ENCODE measurements at regions not wholly inside any gene's neighbourhood (a gene's known extent, or its start where the extent isn't known, plus 50 kb on each side); places are given as distances from the start of the nearest gene placed in this dataset.

GRCh38 chr7:155191137-155191536, 106.5 kb upstream of the INSIG1 start:
- H3K27me3 ChIP-seq (replicated peaks; ENCODE audit: control insufficient read depth, insufficient read depth, low read length) = no peaks in the 10 kb centered on the region
- TF ChIP-seq CTCF (IDR thresholded peaks at IDR 0.05; ENCODE audit: insufficient read depth, low read length, poor library complexity, severe bottlenecking) = no peak
- no peak for DNase-seq (ENCODE audit: extremely low read depth, insufficient read length)
- H3K36me3 ChIP-seq (ENCODE audit: control insufficient read depth, insufficient read depth, low read length) = no peaks in the 10 kb centered on the region
- no peak overlapping the region for H3K4me3 ChIP-seq (replicated peaks; ENCODE audit: low read depth, low read length)

- TF ChIP-seq CTCF (IDR thresholded peaks at IDR 0.05; ENCODE audit: insufficient read depth, low read length, poor library complexity, severe bottlenecking) = no peak
- DNase-seq (ENCODE audit: extremely low read depth, insufficient read length) = no peak
- no peaks in the 10 kb centered on the region for H3K36me3 ChIP-seq (ENCODE audit: control insufficient read depth, insufficient read depth, low read length)
- H3K4me3 ChIP-seq (replicated peaks; ENCODE audit: low read depth, low read length) = no peak overlapping the region
- no peaks in the 10 kb centered on the region for H3K27me3 ChIP-seq (replicated peaks; ENCODE audit: control insufficient read depth, insufficient read depth, low read length)
Observed at GRCh38 chr7:155191901-155192478, 105.7 kb upstream of the INSIG1 start.

GRCh38 chr7:155192961-155193640, 104.6 kb upstream of the INSIG1 start:
- H3K4me3 ChIP-seq (replicated peaks; ENCODE audit: low read depth, low read length) = no peak overlapping the region
- DNase-seq (ENCODE audit: extremely low read depth, insufficient read length) = no peak
- TF ChIP-seq CTCF (IDR thresholded peaks at IDR 0.05; ENCODE audit: insufficient read depth, low read length, poor library complexity, severe bottlenecking) = no peak
- no peaks in the 10 kb centered on the region for H3K36me3 ChIP-seq (ENCODE audit: control insufficient read depth, insufficient read depth, low read length)
- H3K27me3 ChIP-seq (replicated peaks; ENCODE audit: control insufficient read depth, insufficient read depth, low read length) = no peaks in the 10 kb centered on the region

GRCh38 chr7:155193716-155194115, 104.0 kb upstream of the INSIG1 start:
- no peaks in the 10 kb centered on the region for H3K27me3 ChIP-seq (replicated peaks; ENCODE audit: control insufficient read depth, insufficient read depth, low read length)
- H3K36me3 ChIP-seq (ENCODE audit: control insufficient read depth, insufficient read depth, low read length) = no peaks in the 10 kb centered on the region
- TF ChIP-seq CTCF (IDR thresholded peaks at IDR 0.05; ENCODE audit: insufficient read depth, low read length, poor library complexity, severe bottlenecking) = no peak
- no peak overlapping the region for H3K4me3 ChIP-seq (replicated peaks; ENCODE audit: low read depth, low read length)
- no peak for DNase-seq (ENCODE audit: extremely low read depth, insufficient read length)

- H3K4me3 ChIP-seq (replicated peaks; ENCODE audit: low read depth, low read length) = no peak overlapping the region
- no peak for DNase-seq (ENCODE audit: extremely low read depth, insufficient read length)
- no peaks in the 10 kb centered on the region for H3K36me3 ChIP-seq (ENCODE audit: control insufficient read depth, insufficient read depth, low read length)
- no peaks in the 10 kb centered on the region for H3K27me3 ChIP-seq (replicated peaks; ENCODE audit: control insufficient read depth, insufficient read depth, low read length)
- TF ChIP-seq CTCF (IDR thresholded peaks at IDR 0.05; ENCODE audit: insufficient read depth, low read length, poor library complexity, severe bottlenecking) = no peak
Observed at GRCh38 chr7:155194382-155195140, 103.1 kb upstream of the INSIG1 start.

Measured in GM06990 (cell line).